WTC11 (cell line): ENCODE measurements at regions not wholly inside any gene's neighbourhood (a gene's known extent, or its start where the extent isn't known, plus 50 kb on each side); places are given as distances from the start of the nearest gene placed in this dataset.

Experiments used
- AFF4 ChIP-seq: sonication (generic); formaldehyde crosslinking; IDR thresholded peaks from 2 replicates; pipeline ENCODE4 v1.8.1; 2023; ENCODE audit warnings: mild to moderate bottlenecking, missing genetic modification reagents, borderline replicate concordance
- CTCF ChIP-seq: fragments of 200-600 bp; IDR thresholded peaks from 2 replicates; pipeline ENCODE4 v1.8.0; 2022; ENCODE audit warnings: antibody characterized with exemption
- EMX1 ChIP-seq: fragments of 250-450 bp; sonication (Bioruptor Pico); IDR thresholded peaks from 2 replicates; pipeline ENCODE4 v1.8.0; 2021; ENCODE audit warnings: mild to moderate bottlenecking
- GRHL2 ChIP-seq: fragments of 250-450 bp; sonication (Bioruptor Pico); IDR thresholded peaks from 2 replicates; pipeline ENCODE4 v1.8.0; 2022; ENCODE audit warnings: mild to moderate bottlenecking, moderate library complexity; ENCODE audit not compliant: insufficient replicate concordance, severe bottlenecking
- IRF1 ChIP-seq: sonication (generic); formaldehyde crosslinking; IDR thresholded peaks from 2 replicates; pipeline ENCODE4 v1.8.0; 2023; ENCODE audit warnings: missing genetic modification reagents
- MYBL2 ChIP-seq: sonication (generic); formaldehyde crosslinking; IDR thresholded peaks from 2 replicates; pipeline ENCODE4 v1.8.1; 2023; ENCODE audit warnings: mild to moderate bottlenecking, moderate library complexity, missing genetic modification reagents
- PRDM15 ChIP-seq: sonication (generic); formaldehyde crosslinking; IDR thresholded peaks from 2 replicates; pipeline ENCODE4 v1.8.0; 2022; ENCODE audit warnings: missing genetic modification reagents
- SMAD3 ChIP-seq: sonication (generic); formaldehyde crosslinking; IDR thresholded peaks from 2 replicates; pipeline ENCODE4 v1.8.0; 2022; ENCODE audit warnings: missing genetic modification reagents, mild to moderate bottlenecking, borderline replicate concordance
- ZNF263 ChIP-seq: sonication (generic); formaldehyde crosslinking; IDR thresholded peaks from 2 replicates; pipeline ENCODE4 v1.8.1; 2022; ENCODE audit warnings: low read depth, mild to moderate bottlenecking, moderate library complexity, missing genetic modification reagents
- TF ChIP-seq, protein P1 (sequence below): sonication (generic); formaldehyde crosslinking; IDR thresholded peaks from 2 replicates; pipeline ENCODE4 v1.8.1; 2023; ENCODE audit warnings: mild to moderate bottlenecking, moderate library complexity, missing genetic modification reagents
- TF ChIP-seq, protein P2 (sequence below): sonication (generic); formaldehyde crosslinking; IDR thresholded peaks from 2 replicates; pipeline ENCODE4 v1.8.1; 2023; ENCODE audit warnings: mild to moderate bottlenecking, missing genetic modification reagents, moderate library complexity

DNA sequence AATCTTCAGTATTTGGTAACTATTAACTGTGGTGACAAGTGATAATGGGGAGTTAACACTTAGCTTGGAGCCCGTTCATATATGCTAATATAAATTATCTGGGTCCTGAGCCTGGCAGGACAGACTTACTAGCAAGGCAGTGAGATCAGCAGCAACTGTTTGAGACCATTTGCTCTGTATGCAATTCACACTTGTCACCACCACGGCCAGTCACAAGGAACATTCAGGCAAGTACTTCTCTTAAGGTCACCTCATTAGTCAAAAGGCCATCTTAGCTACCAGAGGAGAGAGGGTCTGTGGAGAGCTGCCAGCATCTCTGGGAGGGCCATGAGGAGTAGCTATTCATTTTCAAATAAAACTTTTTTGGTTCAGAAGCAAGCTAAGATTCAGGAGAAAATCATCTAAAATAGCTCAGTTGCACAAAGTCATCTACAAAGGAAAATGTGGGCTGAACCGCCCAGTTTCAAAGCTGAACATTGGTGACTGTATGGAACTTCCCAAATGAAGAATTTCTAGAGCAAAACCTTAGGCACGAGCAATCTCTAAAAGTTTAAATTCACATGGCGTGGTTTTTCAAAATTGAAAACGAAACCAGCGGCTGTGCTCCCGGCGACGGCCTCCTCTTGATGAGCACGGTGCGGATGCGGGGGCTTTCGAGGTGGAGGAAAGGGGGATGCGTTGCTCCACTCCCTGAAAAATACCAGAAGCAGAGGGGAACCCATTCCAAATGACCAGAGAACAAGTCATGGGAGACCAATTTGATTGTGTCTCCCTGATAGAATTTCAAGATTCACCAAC lies 233.5 kb upstream of the MGMT start:
- TF ChIP-seq EMX1 (CRISPR knock-in tag) = no peak
- TF ChIP-seq CTCF = no peak
- TF ChIP-seq PRDM15 = no peak
- TF ChIP-seq AFF4 (CRISPR knock-in tag) = no peak
- TF ChIP-seq, protein P1, sequence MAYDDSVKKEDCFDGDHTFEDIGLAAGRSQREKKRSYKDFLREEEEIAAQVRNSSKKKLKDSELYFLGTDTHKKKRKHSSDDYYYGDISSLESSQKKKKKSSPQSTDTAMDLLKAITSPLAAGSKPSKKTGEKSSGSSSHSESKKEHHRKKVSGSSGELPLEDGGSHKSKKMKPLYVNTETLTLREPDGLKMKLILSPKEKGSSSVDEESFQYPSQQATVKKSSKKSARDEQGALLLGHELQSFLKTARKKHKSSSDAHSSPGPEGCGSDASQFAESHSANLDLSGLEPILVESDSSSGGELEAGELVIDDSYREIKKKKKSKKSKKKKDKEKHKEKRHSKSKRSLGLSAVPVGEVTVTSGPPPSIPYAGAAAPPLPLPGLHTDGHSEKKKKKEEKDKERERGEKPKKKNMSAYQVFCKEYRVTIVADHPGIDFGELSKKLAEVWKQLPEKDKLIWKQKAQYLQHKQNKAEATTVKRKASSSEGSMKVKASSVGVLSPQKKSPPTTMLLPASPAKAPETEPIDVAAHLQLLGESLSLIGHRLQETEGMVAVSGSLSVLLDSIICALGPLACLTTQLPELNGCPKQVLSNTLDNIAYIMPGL (CRISPR knock-in tag) = no peak
- no peak for TF ChIP-seq GRHL2
- TF ChIP-seq MYBL2 (CRISPR knock-in tag) = no peak
- TF ChIP-seq IRF1 (CRISPR knock-in tag) = no peak
- TF ChIP-seq, protein P2, sequence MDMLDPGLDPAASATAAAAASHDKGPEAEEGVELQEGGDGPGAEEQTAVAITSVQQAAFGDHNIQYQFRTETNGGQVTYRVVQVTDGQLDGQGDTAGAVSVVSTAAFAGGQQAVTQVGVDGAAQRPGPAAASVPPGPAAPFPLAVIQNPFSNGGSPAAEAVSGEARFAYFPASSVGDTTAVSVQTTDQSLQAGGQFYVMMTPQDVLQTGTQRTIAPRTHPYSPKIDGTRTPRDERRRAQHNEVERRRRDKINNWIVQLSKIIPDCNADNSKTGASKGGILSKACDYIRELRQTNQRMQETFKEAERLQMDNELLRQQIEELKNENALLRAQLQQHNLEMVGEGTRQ (CRISPR knock-in tag) = no peak
- TF ChIP-seq ZNF263 (CRISPR knock-in tag) = no peak
- TF ChIP-seq SMAD3 (CRISPR knock-in tag) = no peak
